ENCODE measurements at regions not wholly inside any gene's neighbourhood (a gene's known extent, or its start where the extent isn't known, plus 50 kb on each side); places are given as distances from the start of the nearest gene placed in this dataset.

- TF ChIP-seq ZNF558 (tag by site-specific recombination; IDR thresholded peaks at IDR 0.05), result no peak
- no peak for TF ChIP-seq HOXC10 (CRISPR knock-in tag; IDR thresholded peaks at IDR 0.05)
- no peak for TF ChIP-seq ZNF324 (tag by site-specific recombination; IDR thresholded peaks at IDR 0.05)
- no peak for TF ChIP-seq ZNF169 (tag by site-specific recombination; IDR thresholded peaks at IDR 0.05)
- no peak for TF ChIP-seq ZNF48 (tag by site-specific recombination; IDR thresholded peaks at IDR 0.05)
- no peak for TF ChIP-seq ZNF514 (tag by site-specific recombination; IDR thresholded peaks at IDR 0.05)
- no peak for TF ChIP-seq TRIM28 (IDR thresholded peaks at IDR 0.05; ENCODE audit: borderline replicate concordance, low read length)
- TF ChIP-seq HIC1 (tag by site-specific recombination; IDR thresholded peaks at IDR 0.05), result peak; percentile 24; the same call in 1 of the 2 replicates
- no peak for TF ChIP-seq ZSCAN23 (tag by site-specific recombination; IDR thresholded peaks at IDR 0.05)
- no peak for TF ChIP-seq ZBTB17 (tag by site-specific recombination; IDR thresholded peaks at IDR 0.05)
- no peak for TF ChIP-seq ZSCAN18 (tag by site-specific recombination; IDR thresholded peaks at IDR 0.05)
- TF ChIP-seq, protein P1, sequence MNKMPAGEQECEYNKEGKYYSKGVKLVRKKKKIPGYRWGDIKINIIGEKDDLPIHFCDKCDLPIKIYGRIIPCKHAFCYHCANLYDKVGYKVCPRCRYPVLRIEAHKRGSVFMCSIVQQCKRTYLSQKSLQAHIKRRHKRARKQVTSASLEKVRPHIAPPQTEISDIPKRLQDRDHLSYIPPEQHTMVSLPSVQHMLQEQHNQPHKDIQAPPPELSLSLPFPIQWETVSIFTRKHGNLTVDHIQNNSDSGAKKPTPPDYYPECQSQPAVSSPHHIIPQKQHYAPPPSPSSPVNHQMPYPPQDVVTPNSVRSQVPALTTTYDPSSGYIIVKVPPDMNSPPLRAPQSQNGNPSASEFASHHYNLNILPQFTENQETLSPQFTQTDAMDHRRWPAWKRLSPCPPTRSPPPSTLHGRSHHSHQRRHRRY (tag by site-specific recombination; IDR thresholded peaks at IDR 0.05), result no peak
- TF ChIP-seq ZNF223 (tag by site-specific recombination; IDR thresholded peaks at IDR 0.05), result no peak
- TF ChIP-seq SCRT1 (tag by site-specific recombination; IDR thresholded peaks at IDR 0.05; ENCODE audit: borderline replicate concordance), result peak; percentile 74; the same call in 1 of the 2 replicates
- no peak; the same call in 1 of the 2 replicates for TF ChIP-seq KLF7 (tag by site-specific recombination; IDR thresholded peaks at IDR 0.05; ENCODE audit: borderline replicate concordance)
- no peak for TF ChIP-seq ZNF768 (tag by site-specific recombination; IDR thresholded peaks at IDR 0.05)
- TF ChIP-seq ZNF623 (tag by site-specific recombination; IDR thresholded peaks at IDR 0.05), result no peak
- peak; percentile 47; the same call in 1 of the 2 replicates for TF ChIP-seq GLI2 (tag by site-specific recombination; IDR thresholded peaks at IDR 0.05; ENCODE audit: borderline replicate concordance, low read depth)
- no peak for TF ChIP-seq ZFHX2 (tag by site-specific recombination; conservative IDR thresholded peaks at IDR 0.05)
- TF ChIP-seq, protein P2, sequence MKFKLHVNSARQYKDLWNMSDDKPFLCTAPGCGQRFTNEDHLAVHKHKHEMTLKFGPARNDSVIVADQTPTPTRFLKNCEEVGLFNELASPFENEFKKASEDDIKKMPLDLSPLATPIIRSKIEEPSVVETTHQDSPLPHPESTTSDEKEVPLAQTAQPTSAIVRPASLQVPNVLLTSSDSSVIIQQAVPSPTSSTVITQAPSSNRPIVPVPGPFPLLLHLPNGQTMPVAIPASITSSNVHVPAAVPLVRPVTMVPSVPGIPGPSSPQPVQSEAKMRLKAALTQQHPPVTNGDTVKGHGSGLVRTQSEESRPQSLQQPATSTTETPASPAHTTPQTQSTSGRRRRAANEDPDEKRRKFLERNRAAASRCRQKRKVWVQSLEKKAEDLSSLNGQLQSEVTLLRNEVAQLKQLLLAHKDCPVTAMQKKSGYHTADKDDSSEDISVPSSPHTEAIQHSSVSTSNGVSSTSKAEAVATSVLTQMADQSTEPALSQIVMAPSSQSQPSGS (tag by site-specific recombination; IDR thresholded peaks at IDR 0.05; ENCODE audit: low read depth), result no peak
- no peak for TF ChIP-seq ZNF488 (tag by site-specific recombination; IDR thresholded peaks at IDR 0.05)
- no peak for TF ChIP-seq ZNF530 (tag by site-specific recombination; IDR thresholded peaks at IDR 0.05; ENCODE audit: low read depth)
- TF ChIP-seq ZNF248 (tag by site-specific recombination; IDR thresholded peaks at IDR 0.05), result no peak
- no peak for TF ChIP-seq ZNF555 (tag by site-specific recombination; conservative IDR thresholded peaks at IDR 0.05)
- no peak for TF ChIP-seq ZEB2 (tag by site-specific recombination; IDR thresholded peaks at IDR 0.05)
- 0 out of 2 replicates have a peak, but pooled peaks have one; percentile 57 for TF ChIP-seq ZNF24 (tag by site-specific recombination; IDR thresholded peaks at IDR 0.05)
- TF ChIP-seq ZNF175 (tag by site-specific recombination; IDR thresholded peaks at IDR 0.05), result no peak
- peak; percentile 73 for TF ChIP-seq WT1 (tag by site-specific recombination; IDR thresholded peaks at IDR 0.05)
- TF ChIP-seq ZNF621 (tag by site-specific recombination; IDR thresholded peaks at IDR 0.05), result no peak
- no peak for TF ChIP-seq ZNF341 (tag by site-specific recombination; IDR thresholded peaks at IDR 0.05; ENCODE audit: low read depth)
- no peak for TF ChIP-seq ZNF37A (tag by site-specific recombination; IDR thresholded peaks at IDR 0.05)
- TF ChIP-seq ZNF626 (tag by site-specific recombination; IDR thresholded peaks at IDR 0.05), result no peak
- TF ChIP-seq ZNF791 (tag by site-specific recombination; IDR thresholded peaks at IDR 0.05), result no peak
- no peak for TF ChIP-seq ZNF302 (tag by site-specific recombination; IDR thresholded peaks at IDR 0.05; ENCODE audit: low read depth)
Observed at GRCh38 chr3:94179059-94179458, 116.2 kb downstream of the NSUN3 start (continued).

Data from HEK293 (cell line).